HG02642 (cell line): ENCODE measurements at regions not wholly inside any gene's neighbourhood (a gene's known extent, or its start where the extent isn't known, plus 50 kb on each side); places are given as distances from the start of the nearest gene placed in this dataset.

Source experiments
- ATAC-seq: cut with Tn5 transposase; IDR thresholded peaks from one replicate; pipeline ENCODE4 v1.9.1; 2021; ENCODE audit warnings: mild to moderate bottlenecking; ENCODE audit not compliant: unreplicated experiment, poor library complexity

DNA sequence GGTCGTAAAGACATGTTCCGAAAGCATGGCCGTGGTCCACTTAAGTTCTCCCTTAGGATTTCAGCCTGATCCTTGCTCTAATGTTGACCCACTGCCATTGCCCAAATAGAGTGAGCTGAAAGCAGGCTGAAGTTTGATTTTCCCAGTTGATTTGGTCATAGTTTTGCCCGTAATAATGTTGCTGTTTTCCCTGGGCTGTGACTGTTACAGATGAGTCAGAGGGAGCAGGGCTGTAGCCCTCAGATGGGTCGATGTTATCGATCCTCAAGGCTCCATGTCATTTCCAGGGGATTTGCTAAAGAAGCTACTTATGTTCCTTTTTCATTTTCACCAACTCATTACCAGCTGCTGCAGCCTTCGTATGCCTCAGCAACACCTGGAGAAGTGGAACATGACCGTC lies 169.0 kb upstream of the ZFHX3 start:
- ATAC-seq: no peak

DNA sequence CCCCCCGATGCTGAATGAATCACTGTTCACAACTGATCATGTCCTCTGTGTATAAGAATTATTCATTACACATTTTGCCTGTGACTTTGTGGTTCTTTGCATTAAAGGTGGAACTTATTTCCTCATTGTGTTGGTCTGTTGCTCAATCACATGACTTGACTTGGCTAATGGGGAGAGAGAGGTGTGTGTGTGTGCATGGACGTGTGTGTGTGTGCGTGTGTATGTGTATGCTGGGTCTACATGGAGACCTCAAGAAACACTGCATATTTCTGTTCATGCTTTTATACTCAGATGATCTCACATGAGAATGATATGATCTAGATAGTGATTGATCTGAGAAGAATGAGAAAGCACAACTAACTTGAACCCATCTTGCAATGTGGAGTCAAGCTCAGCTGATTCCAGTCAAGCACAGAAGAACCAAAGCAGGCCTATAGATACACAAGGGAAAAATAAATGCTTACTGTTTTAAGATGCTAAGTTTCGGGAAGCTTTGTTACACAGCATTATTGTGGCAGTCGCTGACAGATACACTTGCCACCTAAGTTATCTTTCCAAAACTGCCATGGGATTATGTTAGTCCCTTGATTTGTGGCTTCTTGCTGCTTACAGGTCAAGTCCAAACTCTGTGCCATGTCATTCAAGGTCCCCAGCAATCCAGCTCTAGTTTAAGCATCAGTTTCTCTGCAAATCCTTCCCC lies 167.9 kb upstream of the ZFHX3 start:
- ATAC-seq: no peak

DNA sequence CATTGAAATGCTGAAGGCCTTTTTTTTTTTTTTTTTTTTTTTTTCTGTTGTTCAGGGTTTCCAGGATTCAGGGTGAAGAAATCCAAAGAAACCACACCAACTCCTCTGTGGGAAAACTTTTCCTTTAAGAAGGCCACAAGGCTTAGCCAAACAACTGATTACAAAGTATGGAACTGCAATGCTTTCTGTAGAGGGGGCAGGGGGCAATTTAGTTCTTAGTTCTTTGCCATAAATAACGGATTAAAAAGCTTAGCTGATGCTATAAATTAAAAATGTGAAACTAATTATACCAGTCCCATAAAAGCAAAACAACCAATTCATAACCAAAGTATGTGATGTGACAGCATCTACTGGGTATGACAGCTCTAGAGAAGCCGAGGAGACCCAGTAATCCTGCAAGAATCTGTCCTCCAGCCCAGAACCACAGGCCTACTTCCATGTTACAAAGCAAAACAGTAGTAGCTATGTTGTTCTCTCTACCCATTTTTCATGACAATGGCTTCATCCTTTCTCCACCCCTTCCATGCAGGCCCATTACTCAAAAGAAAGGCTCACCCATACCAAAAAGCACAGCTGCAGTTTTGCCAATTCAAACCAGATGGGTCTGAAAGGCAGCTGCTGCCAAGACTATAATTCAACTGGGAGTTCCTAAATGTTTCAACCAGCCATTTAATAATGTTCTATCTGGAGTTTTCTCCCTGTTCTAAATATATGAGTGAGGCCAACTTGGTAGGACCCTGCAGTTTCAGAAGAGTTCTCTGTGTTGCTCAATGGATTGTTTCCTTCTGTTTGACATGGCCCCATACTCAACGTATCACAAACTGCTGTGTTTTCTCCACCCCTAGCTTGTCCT lies 167.1 kb upstream of the ZFHX3 start:
- no peak for ATAC-seq

DNA sequence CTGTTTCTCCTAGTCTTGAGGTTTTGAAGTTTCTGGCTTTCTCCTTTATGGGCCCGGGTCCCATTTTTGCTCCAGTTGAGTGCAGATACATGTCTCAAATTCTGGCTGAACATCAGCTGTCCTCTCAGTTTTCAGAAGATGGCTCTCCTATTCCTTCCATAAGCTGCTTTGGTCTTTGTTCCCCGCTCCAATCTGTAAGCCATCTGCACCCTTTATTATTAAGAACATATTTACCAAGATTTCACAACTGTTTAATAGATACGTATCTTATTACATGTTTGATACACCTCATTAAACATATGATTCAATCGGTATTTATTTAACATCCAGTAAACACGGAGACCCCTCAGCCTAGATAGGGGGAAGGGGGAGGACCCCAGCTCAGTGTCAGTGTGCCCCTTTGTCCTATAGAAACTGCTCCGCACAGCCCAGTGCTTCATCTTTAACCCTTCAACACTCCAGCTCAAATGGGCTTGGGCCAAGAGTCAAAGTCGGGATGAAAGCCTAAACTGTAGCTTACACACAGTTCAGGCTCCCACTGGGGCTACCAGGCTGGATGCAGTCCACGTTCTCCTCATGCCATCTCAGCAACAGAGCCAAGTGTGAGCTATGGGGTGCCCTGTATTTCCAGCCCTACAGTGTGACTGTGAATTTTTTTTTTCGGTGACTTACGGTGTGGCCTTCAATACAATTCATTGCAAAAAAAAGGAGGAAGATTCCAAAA lies 166.0 kb upstream of the ZFHX3 start:
- no peak for ATAC-seq

DNA sequence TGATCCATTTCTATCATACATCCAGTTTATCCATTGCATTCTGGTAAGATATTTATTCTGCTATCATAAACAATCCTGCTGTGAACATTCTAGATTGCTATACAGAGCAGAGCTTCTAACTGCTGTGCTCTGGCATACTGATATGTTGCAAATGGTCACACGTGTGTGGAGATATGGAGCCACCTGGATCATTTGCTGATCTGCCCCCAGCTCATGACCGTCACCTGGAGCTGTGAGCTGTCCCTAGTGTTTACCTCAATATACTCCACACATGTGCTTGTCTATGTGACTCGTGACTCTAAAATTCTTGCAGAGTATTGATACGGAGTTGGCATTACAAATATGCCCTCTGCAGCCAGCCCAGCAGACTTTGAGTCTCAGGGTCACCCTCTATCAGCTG lies 164.5 kb upstream of the ZFHX3 start:
- ATAC-seq: no peak

DNA sequence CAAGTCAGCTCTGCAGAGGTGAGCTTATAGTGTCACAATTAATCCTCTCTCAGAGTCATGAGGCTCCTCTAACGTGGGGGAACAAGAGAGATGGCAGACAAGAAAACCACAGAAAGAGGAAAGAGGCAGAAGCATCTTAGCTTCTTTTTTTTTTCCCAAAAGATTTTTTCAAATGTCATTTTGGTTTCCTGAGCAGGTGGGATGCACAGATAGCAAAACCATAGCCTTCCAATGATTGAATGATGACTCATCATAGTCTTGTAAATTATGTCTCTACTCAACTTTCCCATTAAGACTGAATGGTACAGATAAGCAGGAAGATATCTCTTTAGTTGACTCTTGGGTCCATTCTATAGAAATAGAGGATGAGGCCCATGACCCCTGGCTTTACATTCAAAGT lies 162.8 kb upstream of the ZFHX3 start:
- no peak for ATAC-seq

DNA sequence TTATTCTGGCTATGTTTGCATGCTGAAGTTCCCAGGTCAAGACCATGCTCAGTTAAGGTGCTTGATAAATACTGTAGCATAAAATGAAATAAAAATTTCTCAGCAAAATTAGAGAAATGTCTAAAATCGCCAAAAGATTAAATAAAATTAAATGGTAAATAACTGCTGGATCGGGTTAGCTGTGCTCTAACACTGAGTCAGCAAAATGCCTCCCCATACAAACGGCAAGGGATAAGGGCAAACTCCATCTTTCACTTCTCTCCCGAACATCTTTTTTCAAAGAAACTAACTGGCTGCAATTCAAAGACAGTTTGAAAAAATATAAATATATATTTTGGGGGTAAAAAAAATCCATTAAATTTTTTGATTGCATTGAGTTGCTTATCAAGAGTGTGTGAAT lies 162.2 kb upstream of the ZFHX3 start:
- no peak for ATAC-seq

DNA sequence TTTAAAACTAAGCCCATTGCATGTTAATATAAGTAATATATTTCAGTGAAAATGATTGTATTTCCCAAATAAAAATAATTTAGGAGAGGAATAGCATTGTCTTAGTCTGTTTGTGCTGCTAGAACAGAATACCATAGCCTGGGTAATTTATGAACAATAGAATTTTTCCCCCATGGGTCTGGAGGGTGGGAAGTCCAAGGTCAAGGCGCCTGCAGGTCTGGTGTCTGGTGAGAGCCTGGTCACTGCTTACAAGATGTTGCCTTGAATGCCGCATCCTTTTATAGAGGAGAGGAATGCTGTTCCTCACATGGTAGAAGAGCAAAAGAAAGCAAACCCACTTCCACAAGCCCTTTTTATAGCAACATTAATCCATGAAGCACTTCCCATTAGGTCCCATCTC lies 161.3 kb upstream of the ZFHX3 start:
- ATAC-seq: no peak

DNA sequence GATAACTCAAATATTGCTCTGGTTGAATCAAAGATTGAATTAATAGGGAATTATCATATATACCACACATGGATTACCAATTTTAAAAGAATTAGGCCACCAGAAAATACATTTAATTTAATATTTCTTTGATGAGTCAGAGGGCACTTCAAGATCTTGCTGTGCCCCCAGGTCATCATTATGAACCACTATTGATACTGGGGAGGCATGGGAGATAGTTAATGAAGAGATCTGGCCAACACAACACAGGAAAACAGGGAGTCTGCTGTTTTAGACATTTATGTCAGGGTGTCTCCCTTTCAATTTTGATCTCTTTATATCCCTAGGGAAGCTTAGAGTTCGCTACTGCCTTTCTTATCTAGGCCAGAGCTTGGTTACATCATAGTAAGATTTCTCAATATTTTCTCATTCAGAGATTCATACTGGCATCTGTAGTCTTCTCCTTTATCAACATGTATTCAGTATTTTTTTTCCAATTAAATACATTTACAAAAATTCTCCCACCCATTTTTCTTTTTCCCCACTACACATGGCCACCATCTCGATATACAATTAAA lies 158.3 kb upstream of the ZFHX3 start:
- ATAC-seq: no peak

DNA sequence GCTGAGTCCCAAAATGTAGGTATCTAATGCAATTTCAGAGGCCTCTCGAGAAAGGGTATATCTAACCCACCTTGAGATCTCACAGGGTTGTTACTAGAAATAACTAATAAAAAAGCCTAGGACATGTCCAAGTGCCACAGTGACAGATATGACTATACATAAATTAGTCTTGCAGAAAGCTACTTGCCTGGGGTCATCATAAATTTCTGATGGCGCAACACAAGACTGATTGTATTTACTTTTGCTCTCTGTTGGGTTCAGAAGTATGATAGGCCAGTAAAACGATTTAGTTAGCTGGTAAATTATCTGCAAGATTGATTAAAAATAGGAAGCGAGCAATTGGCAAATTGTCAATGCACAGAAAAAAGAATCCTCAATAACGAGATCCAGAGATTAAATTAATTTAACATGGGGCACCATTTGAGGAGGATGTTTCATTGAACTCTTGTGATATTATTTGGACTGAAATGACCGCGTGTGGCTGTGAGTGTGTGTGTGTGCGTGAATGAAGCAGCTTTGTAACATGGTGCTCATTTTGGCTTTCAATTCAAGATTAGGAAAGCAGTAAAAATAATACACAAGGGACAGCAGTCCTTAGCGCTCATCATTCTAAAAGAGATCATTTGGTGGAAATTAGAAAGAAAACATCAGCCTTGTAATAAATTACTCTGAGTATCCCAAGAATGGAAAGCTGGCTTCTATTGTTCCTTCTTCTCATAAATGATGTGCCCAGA lies 157.4 kb upstream of the ZFHX3 start:
- no peak for ATAC-seq

DNA sequence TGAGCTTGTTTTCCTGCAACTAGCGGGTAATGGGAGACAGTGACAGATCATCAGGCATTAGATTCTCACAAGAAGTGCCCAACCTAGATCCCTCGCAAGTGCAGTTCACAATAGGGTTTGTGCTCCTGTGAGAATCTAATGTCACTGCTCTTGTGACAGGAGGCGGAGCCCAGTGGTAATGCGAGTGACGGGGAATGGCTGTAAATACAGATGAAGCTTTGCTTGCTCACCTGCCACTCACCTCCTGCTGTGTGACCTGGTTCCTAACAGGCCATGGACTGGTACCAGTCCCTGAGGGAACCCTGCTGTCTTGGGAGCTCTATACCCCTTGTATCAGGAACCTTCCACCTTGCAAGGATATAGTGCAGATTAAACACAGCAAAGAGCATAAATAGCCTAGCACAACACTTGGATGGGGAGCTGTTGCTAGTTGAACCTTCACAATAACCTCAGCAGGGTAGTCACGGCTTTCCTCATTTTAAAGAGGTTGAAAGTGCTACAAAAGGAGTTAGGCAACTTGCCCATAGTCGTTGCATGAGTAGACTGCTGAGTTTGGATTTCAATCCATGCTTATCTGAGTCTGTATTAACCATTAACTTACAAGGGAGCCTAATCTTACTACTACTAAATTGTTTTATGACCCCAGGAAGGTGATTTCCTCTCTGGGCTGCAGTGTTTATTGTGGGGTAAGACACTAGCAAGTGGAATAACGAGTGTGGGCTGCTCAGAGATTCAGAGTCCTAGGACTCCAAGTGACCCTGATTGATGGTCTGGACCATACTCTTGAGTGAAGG lies 156.6 kb upstream of the ZFHX3 start:
- no peak for ATAC-seq

DNA sequence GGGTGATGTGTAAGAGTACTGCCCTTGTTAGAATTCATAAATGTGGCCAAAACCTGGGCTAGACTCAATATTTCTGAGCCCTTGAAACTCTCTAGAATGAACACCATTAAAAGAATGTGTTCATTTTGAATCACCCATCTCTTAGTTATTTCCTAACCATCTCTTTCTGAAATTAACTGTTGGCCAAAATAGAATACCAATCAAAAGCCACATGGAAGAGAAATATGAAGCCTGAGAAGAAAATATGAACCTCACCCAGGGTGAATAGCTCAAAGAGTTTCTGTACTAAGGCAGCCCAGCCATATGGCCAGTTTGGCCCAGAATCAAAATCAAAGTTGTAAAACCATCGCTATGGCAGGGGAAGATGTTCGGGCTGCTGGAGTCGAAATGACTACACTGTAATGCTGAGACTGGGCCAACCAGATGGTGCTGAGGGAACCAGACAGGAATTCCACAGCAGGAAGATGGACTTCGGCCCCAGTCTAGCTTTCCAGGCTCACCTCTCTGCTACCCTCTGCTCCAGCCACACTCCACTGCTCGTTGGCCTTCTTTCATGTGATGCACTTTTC lies 154.3 kb upstream of the ZFHX3 start:
- no peak for ATAC-seq

DNA sequence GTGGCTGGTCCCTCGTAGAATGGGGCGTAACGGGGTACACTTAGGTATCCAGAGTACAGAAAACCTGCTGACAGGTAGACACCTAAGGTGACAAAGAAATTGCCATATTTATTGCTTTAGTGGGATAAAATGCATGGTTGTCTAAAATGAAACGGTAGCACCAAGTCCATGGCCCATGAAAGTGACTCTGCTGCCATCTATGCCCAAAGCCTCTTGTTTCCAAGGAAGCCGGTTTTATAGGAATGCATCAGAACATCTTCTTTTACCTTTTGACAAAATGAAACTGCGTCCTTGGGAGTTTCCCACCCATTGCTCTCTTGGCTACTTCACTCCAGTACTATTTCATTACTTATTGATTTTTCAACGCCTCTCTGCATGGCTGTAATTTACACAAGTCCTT lies 151.3 kb upstream of the ZFHX3 start:
- no peak for ATAC-seq

DNA sequence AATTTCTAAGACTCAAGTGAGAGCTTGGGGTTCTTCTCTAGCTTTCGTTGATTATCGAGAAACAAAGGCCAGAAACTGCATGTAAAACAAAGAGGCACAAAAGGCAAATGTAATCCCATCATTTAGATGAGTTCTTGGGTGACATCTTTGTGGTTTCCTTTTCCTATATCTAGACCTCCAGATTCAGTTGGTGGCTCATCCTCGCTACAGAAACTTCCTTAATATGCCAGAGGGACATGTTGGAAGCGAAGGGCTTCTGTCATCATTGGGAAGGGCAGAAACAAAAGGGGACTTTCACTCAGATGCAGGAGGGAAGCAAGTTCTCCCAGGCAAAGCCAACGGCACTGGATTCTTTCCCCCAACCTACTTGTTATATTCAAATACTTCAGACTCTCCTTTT lies 150.6 kb upstream of the ZFHX3 start:
- ATAC-seq: no peak

DNA sequence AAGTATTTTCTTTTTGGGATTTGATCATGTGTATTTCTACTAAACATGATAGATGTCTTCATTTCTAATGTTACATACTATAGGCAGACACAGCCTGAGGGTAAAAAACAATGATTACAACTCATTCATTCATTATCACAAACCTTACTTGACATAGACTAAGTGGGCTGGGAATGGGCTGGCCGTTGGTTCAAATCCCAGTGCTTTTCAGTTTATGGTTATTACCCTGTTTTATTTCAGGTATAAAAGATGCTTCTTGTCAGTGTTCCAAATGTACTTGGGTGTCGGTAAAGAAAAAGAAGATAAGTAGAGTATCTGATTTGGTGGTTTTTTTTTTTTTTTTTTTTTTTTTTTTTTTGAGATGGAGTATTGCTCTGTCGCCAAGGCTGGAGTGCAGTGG lies 149.7 kb upstream of the ZFHX3 start:
- no peak for ATAC-seq

DNA sequence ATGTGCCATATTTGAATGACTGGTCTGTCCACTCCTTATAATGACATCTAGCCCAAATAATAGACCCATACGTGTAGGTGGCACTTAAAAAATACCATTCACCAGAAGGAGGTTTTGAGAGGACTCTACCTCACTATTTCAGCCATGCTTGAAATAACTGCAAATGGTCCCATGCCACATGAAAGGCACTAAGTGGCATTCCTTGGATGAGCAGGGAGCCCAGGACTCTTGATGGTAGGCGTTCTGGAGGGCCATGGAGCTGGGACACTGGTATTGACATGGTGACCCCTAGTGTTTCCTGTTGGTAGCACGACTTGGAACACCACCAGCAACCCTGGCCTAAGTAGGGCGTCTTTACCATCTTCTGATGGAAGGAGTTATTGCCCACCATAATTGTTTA lies 148.7 kb upstream of the ZFHX3 start:
- peak; percentile 52 for ATAC-seq

DNA sequence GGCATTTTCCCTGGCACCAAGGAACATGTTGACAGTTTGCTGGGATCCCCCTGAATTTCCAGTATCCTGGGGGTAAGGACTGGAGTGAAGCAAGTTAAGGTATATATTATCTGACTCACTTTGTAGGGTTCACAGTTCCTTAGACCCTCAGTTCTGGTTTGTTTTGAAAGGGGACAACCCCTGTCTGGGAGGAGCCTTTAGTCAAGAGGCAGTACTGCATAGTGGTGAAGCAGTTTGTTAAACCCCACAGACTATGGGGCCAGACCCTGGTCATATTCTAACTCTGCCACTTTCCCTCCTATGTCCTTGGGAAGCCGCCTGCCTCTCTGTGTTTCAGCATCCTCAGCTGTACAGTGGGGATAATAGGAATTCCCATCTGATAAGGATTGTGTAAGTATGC lies 145.5 kb upstream of the ZFHX3 start:
- ATAC-seq: no peak

DNA sequence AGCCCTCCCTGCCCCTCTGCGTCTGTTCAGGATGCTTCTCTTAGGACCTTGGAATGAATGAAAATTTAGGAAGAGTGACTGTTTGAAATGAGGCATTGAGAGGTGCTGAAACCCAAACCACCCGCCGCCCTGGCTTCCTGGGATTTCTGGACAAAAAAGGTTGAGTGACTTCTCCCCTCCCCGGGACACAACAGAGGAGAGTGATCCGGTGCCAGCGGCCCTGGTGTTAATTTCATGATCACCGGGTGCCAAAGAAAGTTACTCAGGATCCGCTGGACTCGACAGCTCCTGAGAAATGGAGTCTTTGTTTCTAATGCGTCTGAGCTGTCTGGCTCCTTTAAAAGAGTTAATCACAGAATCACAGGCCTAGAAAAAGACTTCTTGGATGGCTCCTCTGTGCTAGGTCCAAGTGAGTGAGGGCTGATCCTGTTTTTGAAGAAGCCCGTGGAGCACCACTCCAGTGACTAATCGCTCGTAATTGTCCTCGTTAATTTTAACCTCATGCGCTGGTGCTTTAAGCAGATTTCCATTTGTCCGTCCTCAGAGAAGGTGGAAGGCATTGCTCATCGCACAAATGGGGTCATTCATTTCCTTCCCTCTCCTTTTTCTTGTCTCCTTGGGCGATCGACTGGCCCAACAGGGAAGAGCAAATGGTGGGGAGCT lies 144.4 kb upstream of the ZFHX3 start:
- no peak for ATAC-seq

DNA sequence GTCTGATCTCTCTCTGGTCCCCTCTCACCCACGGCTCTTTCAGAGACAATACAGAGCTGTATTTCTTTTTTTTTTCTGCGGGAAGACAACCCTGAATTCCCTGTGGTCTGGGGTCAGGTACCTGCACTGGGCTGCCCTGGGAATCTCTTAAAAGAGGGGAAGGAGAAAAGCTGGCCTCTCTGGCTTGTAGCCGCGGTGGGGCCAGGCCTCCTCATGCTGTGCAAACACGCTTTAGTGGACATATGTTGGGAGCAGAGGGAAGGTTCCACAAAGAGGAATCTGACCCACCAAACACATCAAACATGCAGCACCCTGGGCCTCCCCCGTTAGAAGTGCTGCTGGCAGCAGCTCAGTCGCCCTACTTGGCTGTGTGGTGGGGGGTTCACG lies 143.7 kb upstream of the ZFHX3 start:
- no peak for ATAC-seq
